ENCODE measurements at regions not wholly inside any gene's neighbourhood (a gene's known extent, or its start where the extent isn't known, plus 50 kb on each side); places are given as distances from the start of the nearest gene placed in this dataset.

DNA sequence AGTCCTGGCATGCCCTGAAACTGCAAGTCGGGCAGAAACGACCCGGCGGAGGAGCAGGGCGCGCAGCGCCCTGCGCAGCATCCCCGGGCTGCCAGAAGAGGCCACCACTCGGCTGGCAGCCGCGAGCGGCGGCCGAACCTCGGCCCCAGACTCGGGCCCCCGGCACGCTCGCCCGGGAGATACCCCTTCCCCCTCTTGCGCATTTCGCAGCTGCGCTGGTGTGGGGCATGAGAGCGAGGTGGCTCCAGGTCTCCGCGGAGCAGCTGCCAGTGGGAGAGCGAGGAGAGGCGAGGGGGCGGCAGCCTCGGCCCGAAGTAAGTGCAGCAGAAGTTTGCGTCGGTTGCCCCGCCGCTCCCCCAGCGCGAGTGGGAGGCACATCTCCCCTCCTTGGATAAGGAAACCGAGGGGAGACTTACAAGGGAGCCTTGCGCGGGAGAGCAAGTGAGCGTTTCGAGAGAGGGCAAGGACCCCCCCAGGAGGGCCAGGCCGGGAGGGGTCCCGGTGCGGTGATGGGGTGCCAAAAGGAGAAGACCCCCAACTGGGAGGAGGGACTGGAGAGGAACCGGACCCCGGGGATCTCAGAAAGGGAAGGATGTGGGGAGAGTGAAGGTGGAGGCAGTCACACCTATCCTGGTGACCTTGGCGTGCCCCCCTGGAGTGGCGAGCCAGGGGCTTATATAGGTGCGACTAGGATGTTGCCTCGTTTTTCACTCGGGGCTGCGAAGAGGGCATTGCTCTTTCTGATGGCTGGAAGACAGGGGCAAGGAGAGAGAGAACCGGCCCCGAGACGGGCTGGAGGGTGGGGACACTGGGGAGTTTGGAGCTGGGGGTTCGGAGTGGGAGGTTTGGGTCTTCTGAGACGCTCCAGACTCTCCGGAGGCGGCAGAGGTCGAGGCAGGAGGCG lies 256.3 kb downstream of the OTUD1 start:
- no peak for DNase-seq (ENCODE audit: low spot score)
- TF ChIP-seq, protein P1, sequence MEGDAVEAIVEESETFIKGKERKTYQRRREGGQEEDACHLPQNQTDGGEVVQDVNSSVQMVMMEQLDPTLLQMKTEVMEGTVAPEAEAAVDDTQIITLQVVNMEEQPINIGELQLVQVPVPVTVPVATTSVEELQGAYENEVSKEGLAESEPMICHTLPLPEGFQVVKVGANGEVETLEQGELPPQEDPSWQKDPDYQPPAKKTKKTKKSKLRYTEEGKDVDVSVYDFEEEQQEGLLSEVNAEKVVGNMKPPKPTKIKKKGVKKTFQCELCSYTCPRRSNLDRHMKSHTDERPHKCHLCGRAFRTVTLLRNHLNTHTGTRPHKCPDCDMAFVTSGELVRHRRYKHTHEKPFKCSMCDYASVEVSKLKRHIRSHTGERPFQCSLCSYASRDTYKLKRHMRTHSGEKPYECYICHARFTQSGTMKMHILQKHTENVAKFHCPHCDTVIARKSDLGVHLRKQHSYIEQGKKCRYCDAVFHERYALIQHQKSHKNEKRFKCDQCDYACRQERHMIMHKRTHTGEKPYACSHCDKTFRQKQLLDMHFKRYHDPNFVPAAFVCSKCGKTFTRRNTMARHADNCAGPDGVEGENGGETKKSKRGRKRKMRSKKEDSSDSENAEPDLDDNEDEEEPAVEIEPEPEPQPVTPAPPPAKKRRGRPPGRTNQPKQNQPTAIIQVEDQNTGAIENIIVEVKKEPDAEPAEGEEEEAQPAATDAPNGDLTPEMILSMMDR (conservative IDR thresholded peaks at IDR 0.05; ENCODE audit: low read length) = no peak
- no peak for TF ChIP-seq EZH2phosphoT487 (IDR thresholded peaks at IDR 0.05; ENCODE audit: borderline replicate concordance, low read depth, low read length)
- no peaks in the 10 kb centered on the region for H3K9me3 ChIP-seq (ENCODE audit: low read length)
- ChIA-PET POLR2A (no interaction called here), CTCF (ENCODE audit: unreplicated experiment) (no interaction called here)
- no peak overlapping the region for H3K27ac ChIP-seq (ENCODE audit: low read depth, low read length, poor library complexity, severe bottlenecking)
- no peaks in the 10 kb centered on the region for H3K4me1 ChIP-seq (ENCODE audit: insufficient read depth, low read length, poor library complexity, severe bottlenecking)
- H4K20me1 ChIP-seq (ENCODE audit: insufficient read depth, low read length) = no peaks in the 10 kb centered on the region
- no peak overlapping the region for H2AFZ ChIP-seq (ENCODE audit: low read length)
- H3K79me2 ChIP-seq (ENCODE audit: insufficient read depth, low read depth, low read length) = no peaks in the 10 kb centered on the region
- intact Hi-C loops (cut with micrococcal nuclease; ENCODE audit: unreplicated experiment) = no loop called here
- no peaks in the 10 kb centered on the region for H3K9me2 ChIP-seq (ENCODE audit: insufficient read depth, low read length)
- no peaks in the 10 kb centered on the region for H3K36me3 ChIP-seq (ENCODE audit: insufficient read depth, low read length)
- no peak overlapping the region for H3K4me2 ChIP-seq (ENCODE audit: low read length)
- BruUV-seq (replicated peaks) = no TSS peak
- no peak overlapping the region for H3K4me3 ChIP-seq (ENCODE audit: low read depth, low read length, poor library complexity, severe bottlenecking)

DNA sequence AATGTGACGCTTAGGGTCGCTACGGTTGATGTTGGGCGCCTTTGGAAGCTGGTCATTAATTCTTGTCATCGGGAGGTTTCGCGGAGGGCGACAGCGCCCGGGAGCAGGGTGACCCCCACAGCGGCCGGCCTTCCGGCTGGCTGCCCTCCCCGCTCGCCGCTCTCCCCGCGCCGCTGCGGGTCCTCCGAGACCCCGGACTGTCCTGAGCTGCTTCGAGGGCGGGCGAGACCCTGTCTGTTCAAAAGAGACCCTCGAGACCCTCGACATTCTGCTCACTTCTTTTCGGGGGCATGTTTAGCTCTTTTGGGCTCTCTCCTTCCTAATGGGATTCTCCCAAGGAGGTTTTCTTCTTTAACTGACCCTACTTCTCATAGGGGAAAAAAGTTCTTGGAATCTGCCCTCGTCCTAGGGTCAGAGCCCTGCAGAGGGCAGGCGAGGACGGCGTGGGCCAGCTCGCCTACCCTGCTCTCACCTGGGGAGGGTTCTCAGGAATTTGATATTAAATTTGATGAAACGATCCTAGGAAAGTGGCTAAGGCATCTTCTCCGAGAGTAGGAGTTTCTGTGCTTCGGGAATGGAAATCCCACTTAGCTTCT lies 257.0 kb downstream of the OTUD1 start:
- no peaks in the 10 kb centered on the region for H3K79me2 ChIP-seq (ENCODE audit: insufficient read depth, low read depth, low read length)
- H3K9me3 ChIP-seq (ENCODE audit: low read length) = no peaks in the 10 kb centered on the region
- no peak overlapping the region for H2AFZ ChIP-seq (ENCODE audit: low read length)
- H3K27ac ChIP-seq (ENCODE audit: low read depth, low read length, poor library complexity, severe bottlenecking) = no peak overlapping the region
- no peaks in the 10 kb centered on the region for H3K4me1 ChIP-seq (ENCODE audit: insufficient read depth, low read length, poor library complexity, severe bottlenecking)
- H4K20me1 ChIP-seq (ENCODE audit: insufficient read depth, low read length) = no peaks in the 10 kb centered on the region
- no peak overlapping the region for H3K4me3 ChIP-seq (ENCODE audit: low read depth, low read length, poor library complexity, severe bottlenecking)
- no peaks in the 10 kb centered on the region for H3K9me2 ChIP-seq (ENCODE audit: insufficient read depth, low read length)
- H3K4me2 ChIP-seq (ENCODE audit: low read length) = no peak overlapping the region
- DNase-seq (ENCODE audit: low spot score) = no peak
- no TSS peak for BruUV-seq (replicated peaks)
- ChIA-PET CTCF (ENCODE audit: unreplicated experiment) (no interaction called here), POLR2A (no interaction called here)
- intact Hi-C loops (cut with micrococcal nuclease; ENCODE audit: unreplicated experiment) = no loop called here
- H3K36me3 ChIP-seq (ENCODE audit: insufficient read depth, low read length) = no peaks in the 10 kb centered on the region
- no peak for TF ChIP-seq EZH2phosphoT487 (IDR thresholded peaks at IDR 0.05; ENCODE audit: borderline replicate concordance, low read depth, low read length)
- TF ChIP-seq, protein P1 (conservative IDR thresholded peaks at IDR 0.05; ENCODE audit: low read length) = no peak

DNA sequence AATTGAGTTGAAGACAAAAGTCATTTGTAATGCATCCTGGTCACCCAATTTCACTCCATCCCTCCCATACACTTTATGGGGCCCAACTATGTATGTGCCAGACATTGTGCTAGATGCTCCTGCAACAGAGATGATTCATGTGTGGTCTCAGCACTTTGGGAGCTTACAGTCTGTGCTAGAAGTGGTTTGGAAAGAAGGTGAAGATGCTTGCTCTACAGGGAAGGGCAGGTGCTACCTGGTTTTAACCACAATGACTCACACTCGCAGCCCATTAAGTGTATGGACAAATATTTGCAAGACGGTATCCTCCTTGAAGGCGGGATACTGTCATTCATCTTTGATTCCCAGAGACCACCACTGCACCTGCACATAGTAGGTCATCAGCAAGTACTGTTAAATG lies 257.6 kb downstream of the OTUD1 start:
- Histone ChIP-seq H3K4me2 (ENCODE audit: low read length) (no peak overlapping the region), H3K27ac (ENCODE audit: low read depth, low read length, poor library complexity, severe bottlenecking) (no peak overlapping the region), H2AFZ (ENCODE audit: low read length) (no peak overlapping the region), H3K4me1 (ENCODE audit: insufficient read depth, low read length, poor library complexity, severe bottlenecking) (no peaks in the 10 kb centered on the region), H3K4me3 (ENCODE audit: low read depth, low read length, poor library complexity, severe bottlenecking) (no peak overlapping the region), H3K36me3 (ENCODE audit: insufficient read depth, low read length) (no peaks in the 10 kb centered on the region), H4K20me1 (ENCODE audit: insufficient read depth, low read length) (no peaks in the 10 kb centered on the region), H3K9me2 (ENCODE audit: insufficient read depth, low read length) (no peaks in the 10 kb centered on the region), H3K9me3 (ENCODE audit: low read length) (no peaks in the 10 kb centered on the region), H3K79me2 (ENCODE audit: insufficient read depth, low read depth, low read length) (no peaks in the 10 kb centered on the region)
- no TSS peak for BruUV-seq (replicated peaks)
- ChIA-PET CTCF (ENCODE audit: unreplicated experiment) (no interaction called here), POLR2A (no interaction called here)
- TF ChIP-seq, protein P1 (conservative IDR thresholded peaks at IDR 0.05; ENCODE audit: low read length) = no peak
- TF ChIP-seq EZH2phosphoT487 (IDR thresholded peaks at IDR 0.05; ENCODE audit: borderline replicate concordance, low read depth, low read length) = no peak
- DNase-seq (ENCODE audit: low spot score) = no peak
- intact Hi-C loops (cut with micrococcal nuclease; ENCODE audit: unreplicated experiment) = no loop called here

Data from OCI-LY7 (cell line).